IMR-90 (cell line): ENCODE measurements at regions not wholly inside any gene's neighbourhood (a gene's known extent, or its start where the extent isn't known, plus 50 kb on each side); places are given as distances from the start of the nearest gene placed in this dataset.

Experiments used
- ATAC-seq: fragments of 200-7000 bp; cut with Tn5 transposase; 2 replicates; pipeline ENCODE4 v1.9.1; 2020; ENCODE audit warnings: low read depth, mild to moderate bottlenecking, moderate library complexity
- BruUV-seq: library from RNA; stranded (reverse); fragments of 400-500 nt; replicated peaks from 2 replicates; lab custom pipeline; 2021; lab: Mats Ljungman, UMichigan
- CTCF ChIA-PET: fragments of 300-600 bp; formaldehyde crosslinking; extraction: SDS; loops from one replicate; lab custom pipeline; 2021; ENCODE audit warnings: antibody characterized with exemption; lab: Yijun Ruan, JAX
- POLR2A ChIA-PET: fragments of 300-600 bp; sonication (Branson Sonifier 250); formaldehyde crosslinking; loops from one replicate; lab custom pipeline; 2022; ENCODE audit warnings: antibody characterized with exemption; ENCODE audit not compliant: unreplicated experiment; lab: Charles Lee
- DNase-seq: peaks from one replicate; pipeline ENCODE4 v3.0.0; 2013
- H2AFZ ChIP-seq: replicated peaks from 2 replicates; pipeline ENCODE3; 2013; ENCODE audit warnings: low read length, mild to moderate bottlenecking; ENCODE audit not compliant: poor library complexity
- H2AK5ac ChIP-seq: 2 replicates; pipeline ENCODE4 v1.6.1; 2013; ENCODE audit warnings: low read depth, low read length, inconsistent platforms
- H2AK9ac ChIP-seq: replicated peaks from 2 replicates; pipeline ENCODE3; 2013; ENCODE audit warnings: mild to moderate bottlenecking, low read depth, low read length, moderate library complexity; ENCODE audit not compliant: poor library complexity
- H2BK120ac ChIP-seq: 2 replicates; pipeline ENCODE4 v1.6.1; 2013; ENCODE audit warnings: low read depth, low read length, inconsistent platforms
- H2BK15ac ChIP-seq: 3 replicates; pipeline ENCODE4 v1.6.1; 2013; ENCODE audit warnings: low read depth, low read length, inconsistent platforms
- H2BK20ac ChIP-seq: 2 replicates; pipeline ENCODE4 v1.6.1; 2013; ENCODE audit warnings: low read depth, mild to moderate bottlenecking, inconsistent platforms, low read length, moderate library complexity
- H2BK5ac ChIP-seq: 2 replicates; pipeline ENCODE4 v1.6.1; 2013; ENCODE audit warnings: mild to moderate bottlenecking, low read depth, low read length, inconsistent platforms; ENCODE audit not compliant: poor library complexity, severe bottlenecking
- H3K14ac ChIP-seq: replicated peaks from 2 replicates; pipeline ENCODE4 v1.6.1; 2013; ENCODE audit warnings: low read depth, low read length, inconsistent platforms
- H3K18ac ChIP-seq: 2 replicates; pipeline ENCODE4 v1.6.1; 2013; ENCODE audit warnings: low read depth, low read length, control low read depth
- H3K23ac ChIP-seq: 2 replicates; pipeline ENCODE4 v1.6.1; 2013; ENCODE audit warnings: low read depth, low read length, inconsistent platforms
- H3K27ac ChIP-seq: 2 replicates; pipeline ENCODE4 v1.5.1; 2013; ENCODE audit warnings: mild to moderate bottlenecking, control low read depth, low read length; ENCODE audit not compliant: insufficient read depth
- H3K27me3 ChIP-seq: 2 replicates; pipeline ENCODE4 v1.6.1; 2013; ENCODE audit warnings: low read length; ENCODE audit not compliant: control insufficient read depth, insufficient read depth
- H3K36me3 ChIP-seq: 2 replicates; pipeline ENCODE4 v1.6.1; 2013; ENCODE audit warnings: low read length, mixed read lengths; ENCODE audit not compliant: control insufficient read depth, insufficient read depth
- H3K4ac ChIP-seq: 2 replicates; pipeline ENCODE4 v1.6.1; 2013; ENCODE audit warnings: low read depth, low read length, inconsistent platforms
- H3K4me1 ChIP-seq: 2 replicates; pipeline ENCODE4 v1.6.1; 2013; ENCODE audit warnings: low read length, mixed read lengths; ENCODE audit not compliant: control insufficient read depth, insufficient read depth
- H3K4me2 ChIP-seq: 2 replicates; pipeline ENCODE4 v1.6.1; 2013; ENCODE audit warnings: low read depth, mild to moderate bottlenecking, control low read depth, low read length, moderate library complexity
- H3K4me3 ChIP-seq: 2 replicates; pipeline ENCODE4 v1.5.1; 2013; ENCODE audit warnings: low read depth, mild to moderate bottlenecking, control low read depth, low read length, moderate library complexity; ENCODE audit not compliant: insufficient read depth
- H3K56ac ChIP-seq: 2 replicates; pipeline ENCODE4 v1.6.1; 2013; ENCODE audit warnings: low read length, inconsistent platforms; ENCODE audit not compliant: insufficient read depth; ENCODE audit errors: extremely low read depth
- H3K79me1 ChIP-seq, 2 experiments: 2 replicates each; pipeline ENCODE4 v1.6.1; 2013; ENCODE audit warnings: low read length in 2 of 2, inconsistent platforms in 1 of 2, low read depth in 1 of 2
- H3K9ac ChIP-seq: 2 replicates; pipeline ENCODE4 v1.6.1; 2013; ENCODE audit warnings: low read depth, low read length, control low read depth
- H3K9me1 ChIP-seq: 2 replicates; pipeline ENCODE4 v1.6.1; 2013; ENCODE audit warnings: low read length, inconsistent platforms; ENCODE audit not compliant: insufficient read depth
- H3K9me3 ChIP-seq: 2 replicates; pipeline ENCODE4 v1.6.1; 2013; ENCODE audit warnings: low read length; ENCODE audit not compliant: control insufficient read depth, insufficient read depth
- H4K20me1 ChIP-seq: 2 replicates; pipeline ENCODE4 v1.6.1; 2013; ENCODE audit warnings: low read length, inconsistent platforms; ENCODE audit not compliant: insufficient read depth
- H4K5ac ChIP-seq: 2 replicates; pipeline ENCODE4 v1.6.1; 2013; ENCODE audit warnings: mild to moderate bottlenecking, low read depth, low read length, control low read depth
- H4K8ac ChIP-seq, 2 experiments: 2 replicates each; pipeline ENCODE4 v1.6.1; 2013; ENCODE audit warnings: low read depth in 2 of 2, low read length in 2 of 2, control low read depth in 1 of 2, inconsistent platforms in 1 of 2
- H4K91ac ChIP-seq: 2 replicates; pipeline ENCODE4 v1.6.1; 2013; ENCODE audit warnings: low read depth, low read length, inconsistent platforms; ENCODE audit not compliant: insufficient read depth
- CEBPB ChIP-seq: IDR thresholded peaks from 2 replicates; pipeline ENCODE4 v1.6.1; 2012; ENCODE audit warnings: low read depth, low read length, improper control_type of control experiment
- CHD1 ChIP-seq: IDR thresholded peaks from 2 replicates; pipeline ENCODE4 v1.6.1; 2012; ENCODE audit warnings: low read depth, low read length, improper control_type of control experiment
- MAFK ChIP-seq: IDR thresholded peaks from 2 replicates; pipeline ENCODE4 v1.6.1; 2012; ENCODE audit warnings: low read depth, low read length, improper control_type of control experiment
- MAZ ChIP-seq: IDR thresholded peaks from 2 replicates; pipeline ENCODE4 v1.6.1; 2012; ENCODE audit warnings: low read depth, mild to moderate bottlenecking, low read length, improper control_type of control experiment, moderate library complexity, borderline replicate concordance
- MXI1 ChIP-seq: IDR thresholded peaks from 2 replicates; pipeline ENCODE4 v1.6.1; 2012; ENCODE audit warnings: low read depth, mild to moderate bottlenecking, low read length, moderate library complexity, borderline replicate concordance
- NFE2L2 ChIP-seq: fragments of 150-350 bp; IDR thresholded peaks from 2 replicates; pipeline ENCODE4 v1.6.1; 2016; ENCODE audit warnings: low read depth, mild to moderate bottlenecking, low read length
- POLR2A ChIP-seq: IDR thresholded peaks from 2 replicates; pipeline ENCODE4 v1.6.1; 2012; ENCODE audit warnings: mild to moderate bottlenecking, low read depth, low read length
- RAD21 ChIP-seq: IDR thresholded peaks from 2 replicates; pipeline ENCODE4 v1.6.1; 2012; ENCODE audit warnings: low read length, improper control_type of control experiment
- RCOR1 ChIP-seq: IDR thresholded peaks from 2 replicates; pipeline ENCODE4 v1.6.1; 2012; ENCODE audit warnings: mild to moderate bottlenecking, low read length, improper control_type of control experiment; ENCODE audit not compliant: insufficient replicate concordance
- RFX5 ChIP-seq: IDR thresholded peaks from 2 replicates; pipeline ENCODE4 v1.8.0; 2012; ENCODE audit warnings: low read depth, mild to moderate bottlenecking, low read length, moderate library complexity
- SMC3 ChIP-seq: fragments of 150-350 bp; IDR thresholded peaks from 2 replicates; pipeline ENCODE4 v1.6.1; 2016; ENCODE audit warnings: low read depth, mild to moderate bottlenecking, antibody characterized with exemption, low read length, moderate library complexity
- WGBS, 2 experiments: methylation state at CpG; one replicate each; pipeline versions ENCODE4 v1.1.5 to v1.1.7; 2013; ENCODE audit warnings: missing lambda C conversion rate in 2 of 2; ENCODE audit not compliant: insufficient read length in 1 of 2; ENCODE audit errors: extremely low coverage in 2 of 2; 5-methylcytosine and 5-hydroxymethylcytosine counted together
- dilution Hi-C: fragments of 300-500 bp; cut with HindIII; formaldehyde crosslinking; loops from one replicate; pipeline ENCODE4 v1.14.3; 2018; ENCODE audit warnings: low sequenced_read_pairs; ENCODE audit not compliant: unreplicated experiment
- in situ Hi-C: fragments of 300-500 bp; cut with MboI; formaldehyde crosslinking; loops from 3 replicates; pipeline ENCODE4 v1.14.3; 2019; ENCODE audit warnings: low sequenced_read_pairs, inconsistent platforms, mixed read lengths
- intact Hi-C: fragments of 100-400 bp; cut with micrococcal nuclease; formaldehyde crosslinking; loops from 2 replicates; pipeline ENCODE4 v1.10.0; 2022
- TF ChIP-seq, protein P1 (sequence below): fragments of 150-350 bp; IDR thresholded peaks from 2 replicates; pipeline ENCODE4 v1.6.1; 2017; ENCODE audit warnings: mild to moderate bottlenecking, antibody characterized with exemption, low read length, low read depth
- TF ChIP-seq, protein P2 (sequence below): fragments of 150-350 bp; IDR thresholded peaks from 2 replicates; pipeline ENCODE4 v1.6.1; 2016; ENCODE audit warnings: low read depth, mild to moderate bottlenecking, low read length, moderate library complexity, borderline replicate concordance
- TF ChIP-seq, protein P3 (sequence below): conservative IDR thresholded peaks from 2 replicates; pipeline ENCODE4 v1.5.1; 2012; ENCODE audit warnings: mild to moderate bottlenecking, low read depth, low read length, improper control_type of control experiment

DNA sequence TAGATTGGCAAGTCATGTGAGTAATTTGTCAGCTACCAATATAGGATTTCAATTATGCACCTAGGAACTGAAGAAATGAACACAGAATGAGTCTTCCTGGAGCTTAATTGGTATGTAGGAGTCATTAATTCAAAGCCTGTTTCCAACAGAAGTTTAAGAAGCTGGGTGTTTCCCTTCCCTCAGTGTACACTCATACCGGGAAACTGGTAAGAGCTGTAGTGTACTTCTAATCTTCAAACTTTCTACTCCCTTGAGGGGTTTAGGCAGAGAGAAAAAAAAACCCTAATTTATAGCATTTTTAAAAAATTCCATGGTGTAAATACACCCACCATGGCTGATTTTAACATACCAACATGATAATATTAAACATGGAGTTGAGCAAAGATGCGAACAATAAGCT, 665.7 kb upstream of the SLITRK5 start:
- H3K23ac ChIP-seq, result no peak overlapping the region

More for the DNA sequence above, 665.7 kb upstream of the SLITRK5 start:
- Histone ChIP-seq H3K79me1 (no peaks in the 10 kb centered on the region), H2AFZ (no peak overlapping the region), H2BK20ac (no peak overlapping the region), H3K9me1 (no peaks in the 10 kb centered on the region), H3K14ac (no peak overlapping the region), H3K18ac (no peak overlapping the region), H2AK9ac (no peak overlapping the region), H3K27ac (no peak overlapping the region), H4K8ac (no peak overlapping the region), H4K20me1 (no peaks in the 10 kb centered on the region), H3K9me3 (peaks cover 5% of the 10 kb centered on the region), H2BK120ac (no peak overlapping the region), H2BK5ac (no peak overlapping the region), H2AK5ac (no peak overlapping the region), H3K56ac (no peak overlapping the region), H4K5ac (no peak overlapping the region), H4K91ac (no peak overlapping the region), H3K4ac (no peak overlapping the region), H3K4me1 (no peaks in the 10 kb centered on the region), H2BK15ac (no peak overlapping the region), H3K4me3 (no peak overlapping the region), H3K36me3 (no peaks in the 10 kb centered on the region), H3K9ac (no peak overlapping the region), H3K27me3 (no peaks in the 10 kb centered on the region), H3K4me2 (no peak overlapping the region)
- DNase-seq (no peak), ATAC-seq (no peak)
- ChIA-PET CTCF (no interaction called here), POLR2A (no interaction called here)
- BruUV-seq, result no TSS peak
- dilution Hi-C loops (no loop called here), in situ Hi-C loops (no loop called here), intact Hi-C loops (no loop called here)
- no CpG with 5 or more reads among the region's 2 CpGs for WGBS, 2 experiments
- TF ChIP-seq NFE2L2 (no peak), CHD1 (no peak), MAFK (no peak), CEBPB (no peak), RFX5 (no peak), POLR2A (no peak), MAZ (no peak), RCOR1 (no peak), SMC3 (no peak), MXI1 (no peak), RAD21 (no peak)
- TF ChIP-seq, protein P1, sequence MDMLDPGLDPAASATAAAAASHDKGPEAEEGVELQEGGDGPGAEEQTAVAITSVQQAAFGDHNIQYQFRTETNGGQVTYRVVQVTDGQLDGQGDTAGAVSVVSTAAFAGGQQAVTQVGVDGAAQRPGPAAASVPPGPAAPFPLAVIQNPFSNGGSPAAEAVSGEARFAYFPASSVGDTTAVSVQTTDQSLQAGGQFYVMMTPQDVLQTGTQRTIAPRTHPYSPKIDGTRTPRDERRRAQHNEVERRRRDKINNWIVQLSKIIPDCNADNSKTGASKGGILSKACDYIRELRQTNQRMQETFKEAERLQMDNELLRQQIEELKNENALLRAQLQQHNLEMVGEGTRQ, result no peak
- TF ChIP-seq, protein P2, sequence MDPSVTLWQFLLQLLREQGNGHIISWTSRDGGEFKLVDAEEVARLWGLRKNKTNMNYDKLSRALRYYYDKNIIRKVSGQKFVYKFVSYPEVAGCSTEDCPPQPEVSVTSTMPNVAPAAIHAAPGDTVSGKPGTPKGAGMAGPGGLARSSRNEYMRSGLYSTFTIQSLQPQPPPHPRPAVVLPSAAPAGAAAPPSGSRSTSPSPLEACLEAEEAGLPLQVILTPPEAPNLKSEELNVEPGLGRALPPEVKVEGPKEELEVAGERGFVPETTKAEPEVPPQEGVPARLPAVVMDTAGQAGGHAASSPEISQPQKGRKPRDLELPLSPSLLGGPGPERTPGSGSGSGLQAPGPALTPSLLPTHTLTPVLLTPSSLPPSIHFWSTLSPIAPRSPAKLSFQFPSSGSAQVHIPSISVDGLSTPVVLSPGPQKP, result no peak
- TF ChIP-seq, protein P3, sequence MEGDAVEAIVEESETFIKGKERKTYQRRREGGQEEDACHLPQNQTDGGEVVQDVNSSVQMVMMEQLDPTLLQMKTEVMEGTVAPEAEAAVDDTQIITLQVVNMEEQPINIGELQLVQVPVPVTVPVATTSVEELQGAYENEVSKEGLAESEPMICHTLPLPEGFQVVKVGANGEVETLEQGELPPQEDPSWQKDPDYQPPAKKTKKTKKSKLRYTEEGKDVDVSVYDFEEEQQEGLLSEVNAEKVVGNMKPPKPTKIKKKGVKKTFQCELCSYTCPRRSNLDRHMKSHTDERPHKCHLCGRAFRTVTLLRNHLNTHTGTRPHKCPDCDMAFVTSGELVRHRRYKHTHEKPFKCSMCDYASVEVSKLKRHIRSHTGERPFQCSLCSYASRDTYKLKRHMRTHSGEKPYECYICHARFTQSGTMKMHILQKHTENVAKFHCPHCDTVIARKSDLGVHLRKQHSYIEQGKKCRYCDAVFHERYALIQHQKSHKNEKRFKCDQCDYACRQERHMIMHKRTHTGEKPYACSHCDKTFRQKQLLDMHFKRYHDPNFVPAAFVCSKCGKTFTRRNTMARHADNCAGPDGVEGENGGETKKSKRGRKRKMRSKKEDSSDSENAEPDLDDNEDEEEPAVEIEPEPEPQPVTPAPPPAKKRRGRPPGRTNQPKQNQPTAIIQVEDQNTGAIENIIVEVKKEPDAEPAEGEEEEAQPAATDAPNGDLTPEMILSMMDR, result no peak
